COLO668 (cell line): ENCODE measurements at regions not wholly inside any gene's neighbourhood (a gene's known extent, or its start where the extent isn't known, plus 50 kb on each side); places are given as distances from the start of the nearest gene placed in this dataset.
"Not testable (repeated sequence)": the region's sequence is repeated elsewhere in the genome, so short reads cannot be mapped to it uniquely, and the experiment has no call there.

Experiments
- DNase-seq: peaks from one replicate; lab custom pipeline; 2025; ENCODE audit not compliant: unreplicated experiment; lab: John Stamatoyannopoulos, UW

DNA sequence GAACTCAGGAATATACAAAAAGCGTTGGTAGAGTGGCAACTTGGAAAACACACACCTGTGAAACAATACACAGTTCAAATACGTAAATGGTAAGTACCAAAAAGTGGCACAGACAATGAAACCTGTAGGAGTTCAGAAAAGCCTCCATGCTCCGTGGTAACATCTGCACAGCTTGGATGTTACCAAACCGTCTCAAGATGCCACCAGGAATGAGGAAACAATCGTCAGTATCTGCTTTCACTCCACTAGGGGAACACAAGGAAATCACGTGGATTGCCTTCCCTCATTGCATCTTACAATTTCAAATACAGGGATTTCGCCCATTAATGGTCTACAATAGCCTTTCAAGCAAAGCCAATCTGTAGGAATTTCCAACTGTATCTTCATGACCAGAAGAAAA, 224.6 kb upstream of the LRRC61 start:
- DNase-seq, result not testable (repeated sequence)

DNA sequence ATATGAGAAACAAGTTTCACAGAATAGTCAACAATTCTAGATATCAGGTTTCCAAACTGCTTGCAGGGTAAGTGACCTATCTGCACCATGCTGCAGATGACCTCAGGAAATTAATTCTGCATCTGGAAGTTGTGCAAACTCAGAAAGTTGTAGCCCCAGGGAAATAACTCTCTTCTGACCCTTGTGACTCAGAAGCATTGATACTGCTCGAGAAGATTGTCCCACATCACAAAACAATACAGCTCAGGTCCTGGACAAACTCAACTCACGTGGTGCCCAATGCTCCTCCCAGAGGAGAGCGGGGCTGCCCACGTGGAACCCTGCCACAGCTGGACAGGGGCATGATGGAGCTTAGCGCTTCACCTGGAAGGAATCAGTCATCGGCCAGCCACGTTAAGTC, 221.9 kb upstream of the LRRC61 start:
- DNase-seq, result not testable (repeated sequence)

DNA sequence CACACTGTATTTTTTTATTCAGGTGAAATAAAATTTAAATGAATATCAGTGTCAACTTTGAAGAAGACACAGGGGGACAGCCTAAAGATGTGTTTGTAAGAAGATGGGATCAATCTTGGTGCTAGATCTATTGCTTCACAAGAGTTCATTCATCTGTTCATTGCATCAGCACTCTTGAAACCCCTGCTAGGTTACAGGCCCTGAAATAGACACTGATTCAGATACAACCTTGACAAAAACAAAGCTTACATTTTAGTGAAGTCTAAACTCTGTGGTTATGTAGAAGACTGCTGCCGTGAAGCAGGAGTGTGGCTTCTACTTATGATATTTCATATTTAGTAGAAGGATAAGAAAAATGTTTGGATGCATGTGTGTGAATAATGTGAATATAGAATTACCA, 215.9 kb upstream of the LRRC61 start:
- not testable (repeated sequence) for DNase-seq

DNA sequence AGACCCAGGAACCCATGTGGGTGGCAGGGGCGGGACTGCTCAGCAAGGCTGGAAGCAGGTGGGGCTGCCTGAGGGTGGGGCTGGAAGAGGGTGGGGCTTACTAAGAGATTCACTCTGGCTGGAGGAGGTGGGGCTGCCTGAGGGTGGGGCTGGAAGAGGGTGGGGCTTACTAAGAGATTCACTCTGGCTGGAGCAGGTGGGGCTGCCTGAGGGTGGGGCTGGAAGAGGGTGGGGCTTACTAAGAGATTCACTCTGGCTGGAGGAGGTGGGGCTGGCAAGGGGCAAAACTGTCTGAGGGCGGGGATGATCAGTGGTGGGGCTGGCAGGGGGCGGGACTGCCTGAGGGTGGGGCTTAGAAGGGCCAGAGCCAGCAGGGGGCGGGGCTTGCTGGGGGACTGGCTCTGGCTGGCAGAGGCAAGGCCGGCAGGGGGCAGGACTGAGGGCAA, 212.8 kb upstream of the LRRC61 start:
- DNase-seq, result peak; percentile 9

DNA sequence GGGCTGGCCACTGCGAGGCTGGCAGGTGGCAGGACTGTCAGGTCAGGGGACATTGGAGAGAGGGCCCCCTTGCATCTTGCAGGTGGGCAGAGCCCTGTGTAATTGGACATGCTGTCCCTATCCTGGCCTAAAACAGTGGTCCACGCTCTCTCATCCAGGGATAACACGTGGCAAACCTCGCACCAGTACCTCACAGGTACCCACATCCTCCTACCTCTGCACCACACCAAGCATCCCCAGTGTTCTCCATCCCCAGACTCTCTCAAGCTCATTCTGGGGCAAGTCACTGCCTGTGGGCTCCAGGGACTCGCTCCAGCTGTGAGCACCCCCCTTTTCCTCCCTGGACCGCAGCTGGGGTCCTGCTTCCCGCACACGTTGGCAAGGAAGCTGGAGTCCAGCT, 212.3 kb upstream of the LRRC61 start:
- not testable (repeated sequence) for DNase-seq

DNA sequence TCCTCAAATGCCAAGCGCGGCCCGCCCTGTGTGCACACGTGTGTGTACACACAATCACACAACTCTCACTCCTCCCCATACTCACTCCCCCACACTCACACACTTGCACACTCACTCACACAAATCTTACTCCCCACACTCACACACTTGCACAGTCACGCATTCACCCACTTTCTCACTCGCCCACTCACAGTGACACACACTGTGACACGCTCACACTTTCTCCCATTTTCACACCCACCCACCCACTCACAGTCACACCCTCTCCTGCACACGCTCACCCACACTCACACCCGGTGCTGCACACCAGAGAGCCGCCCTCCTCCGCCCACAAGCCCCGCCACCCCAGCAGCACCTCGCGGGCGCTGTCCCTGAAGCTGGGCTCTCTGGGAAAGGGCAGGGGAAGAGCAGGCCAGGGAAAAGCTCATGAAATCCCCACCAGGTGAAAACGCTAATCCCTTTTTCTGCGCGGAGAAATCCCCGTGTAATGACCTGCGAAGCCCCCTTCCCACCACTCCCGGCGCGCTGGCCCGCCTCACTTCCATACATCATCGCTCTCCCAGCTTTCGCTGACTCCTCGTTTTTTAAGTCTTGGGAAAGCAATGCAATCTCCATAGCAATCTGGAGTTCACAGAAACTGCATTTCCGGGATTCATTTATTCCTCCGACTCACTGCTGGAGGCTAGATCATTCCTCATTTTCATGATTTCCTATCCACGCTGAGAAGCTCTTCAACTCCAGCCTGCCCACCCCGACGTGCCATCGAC, 211.6 kb upstream of the LRRC61 start:
- DNase-seq, result not testable (repeated sequence)

DNA sequence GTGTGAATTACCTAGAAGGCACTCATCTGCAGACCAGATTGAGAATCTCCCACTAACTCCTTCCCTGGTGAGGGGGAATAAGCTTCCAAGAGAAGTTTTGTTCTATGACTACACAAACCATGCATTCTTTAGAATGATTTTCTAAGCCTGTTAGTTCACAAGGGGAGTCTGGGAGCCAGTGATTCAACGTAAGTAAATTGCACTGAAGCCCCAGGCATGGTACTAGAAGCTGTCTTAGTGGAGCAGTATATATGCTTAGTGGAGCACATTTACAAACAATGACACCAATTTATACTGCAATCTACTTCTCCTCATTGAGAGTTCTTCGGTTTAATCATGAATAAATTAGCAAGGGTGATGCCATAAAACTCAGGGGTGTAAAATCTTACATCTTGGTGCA, 209.9 kb upstream of the LRRC61 start:
- not testable (repeated sequence) for DNase-seq

DNA sequence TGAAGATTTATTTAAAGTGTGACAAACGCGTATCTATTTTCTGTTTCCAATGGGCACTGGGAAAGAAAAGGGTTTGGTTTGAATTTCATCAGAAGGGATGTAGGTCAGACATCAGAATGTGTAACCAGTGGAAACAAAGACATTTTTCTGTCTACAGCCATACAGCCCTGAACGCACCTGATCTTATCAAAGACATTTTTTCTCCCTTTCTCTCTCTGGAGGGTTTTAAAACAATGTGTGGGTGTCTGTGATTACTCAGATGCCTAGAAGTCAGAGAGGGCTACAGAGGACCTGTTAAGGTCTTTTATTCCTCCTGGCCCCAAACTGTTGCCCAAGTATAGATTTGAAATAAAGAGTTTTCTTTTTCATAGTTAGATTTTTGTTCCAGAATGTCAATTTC, 208.6 kb upstream of the LRRC61 start:
- DNase-seq, result not testable (repeated sequence)

DNA sequence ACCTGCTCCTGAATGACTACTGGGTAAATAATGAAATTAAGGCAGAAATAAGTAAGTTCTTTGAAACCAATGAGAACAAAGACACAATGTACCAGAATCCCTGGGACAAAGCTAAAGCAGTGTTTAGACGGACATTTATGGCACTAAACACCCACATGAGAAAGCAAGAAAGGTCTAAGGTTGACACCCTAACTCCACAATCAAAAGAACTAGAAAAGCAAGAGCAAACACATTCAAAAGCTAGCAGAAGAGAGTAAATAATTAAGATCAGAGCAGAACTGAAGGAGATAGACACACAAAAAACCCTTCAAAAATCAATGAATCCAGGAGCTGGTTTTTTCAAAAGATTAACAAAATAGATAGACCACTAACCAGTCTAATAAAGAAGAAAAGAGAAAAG, 203.2 kb upstream of the LRRC61 start:
- DNase-seq, result not testable (repeated sequence)

DNA sequence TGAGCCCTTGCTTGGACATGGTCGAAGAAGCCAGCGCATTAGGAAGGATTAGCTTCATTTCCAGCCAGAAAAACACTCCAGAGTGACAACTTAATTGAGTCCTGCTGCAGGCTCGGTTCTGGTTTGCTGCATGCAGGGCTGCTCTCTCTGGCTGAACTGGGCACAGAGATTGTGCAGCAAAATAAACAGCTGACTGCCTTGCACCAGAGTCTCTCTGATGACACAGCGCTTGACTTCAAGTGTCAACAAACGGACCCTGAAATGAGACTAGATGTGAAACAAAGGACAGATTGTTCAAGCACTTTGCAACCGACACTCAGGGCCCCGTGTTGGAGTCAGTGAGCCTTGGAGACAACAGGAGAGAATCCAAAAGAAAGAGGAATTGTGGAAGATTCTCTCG, 197.3 kb upstream of the LRRC61 start:
- not testable (repeated sequence) for DNase-seq

DNA sequence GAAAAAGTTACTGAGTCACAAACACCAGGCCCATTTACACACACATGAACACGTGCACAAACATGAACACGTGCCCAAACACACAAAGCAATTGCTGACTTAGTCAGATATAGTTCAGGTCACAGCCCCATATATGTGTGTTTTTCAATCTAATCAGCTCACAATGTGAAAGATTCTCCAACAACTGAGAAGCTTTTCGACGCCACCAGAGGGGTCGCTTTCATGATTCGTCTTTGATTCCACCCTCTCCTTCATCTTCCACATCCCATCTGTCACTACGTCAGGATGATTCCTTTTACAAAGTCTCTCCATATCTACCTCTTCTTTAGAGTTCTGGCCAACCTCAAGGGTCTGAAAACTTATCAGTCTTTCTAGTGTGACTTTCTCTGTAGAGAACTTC, 188.7 kb upstream of the LRRC61 start:
- not testable (repeated sequence) for DNase-seq

DNA sequence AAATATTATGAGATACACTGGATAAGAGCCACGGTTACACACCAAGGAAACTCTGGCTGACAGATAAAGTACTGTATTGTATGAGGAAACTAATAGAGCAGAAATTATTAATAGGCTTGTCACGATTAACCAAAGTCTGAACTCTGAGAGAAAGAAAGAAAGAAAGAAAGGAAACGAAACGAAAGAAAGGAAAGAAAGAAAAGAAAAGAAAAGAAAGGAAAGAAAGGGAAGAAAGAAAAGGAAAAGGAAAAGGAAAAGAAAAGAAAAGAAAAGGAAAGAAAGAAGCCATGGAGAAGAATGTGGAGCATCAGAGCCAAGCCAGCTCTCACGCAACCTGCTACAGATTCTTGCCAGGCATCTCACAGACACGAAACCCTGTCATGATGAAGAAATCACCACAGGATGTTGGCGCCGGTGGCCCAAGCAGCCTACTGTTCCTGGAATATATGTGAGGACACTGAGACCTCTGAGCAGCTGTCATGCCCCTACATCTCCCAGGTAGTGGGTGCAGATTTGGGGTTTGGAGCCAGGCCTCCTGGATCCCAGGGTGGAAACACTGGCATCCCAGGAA, 187.4 kb upstream of the LRRC61 start:
- DNase-seq, result not testable (repeated sequence)

DNA sequence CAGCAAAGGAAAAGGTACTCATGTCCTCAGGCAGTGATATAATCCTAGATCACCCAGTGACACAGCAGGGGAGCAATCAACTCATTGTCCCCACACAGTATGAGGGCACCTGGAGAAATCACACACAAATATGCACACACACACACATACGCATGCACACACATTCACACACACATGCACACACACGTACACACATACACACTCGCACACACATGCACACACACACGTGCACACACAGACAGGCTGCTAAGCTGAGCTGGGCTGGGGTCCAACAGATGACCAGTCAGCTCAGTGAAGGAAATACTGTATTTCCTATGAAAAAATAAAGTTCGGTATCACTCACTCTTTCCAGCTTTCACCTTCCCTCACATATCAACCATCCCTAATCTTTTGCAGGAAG, 183.3 kb upstream of the LRRC61 start:
- DNase-seq, result not testable (repeated sequence)

DNA sequence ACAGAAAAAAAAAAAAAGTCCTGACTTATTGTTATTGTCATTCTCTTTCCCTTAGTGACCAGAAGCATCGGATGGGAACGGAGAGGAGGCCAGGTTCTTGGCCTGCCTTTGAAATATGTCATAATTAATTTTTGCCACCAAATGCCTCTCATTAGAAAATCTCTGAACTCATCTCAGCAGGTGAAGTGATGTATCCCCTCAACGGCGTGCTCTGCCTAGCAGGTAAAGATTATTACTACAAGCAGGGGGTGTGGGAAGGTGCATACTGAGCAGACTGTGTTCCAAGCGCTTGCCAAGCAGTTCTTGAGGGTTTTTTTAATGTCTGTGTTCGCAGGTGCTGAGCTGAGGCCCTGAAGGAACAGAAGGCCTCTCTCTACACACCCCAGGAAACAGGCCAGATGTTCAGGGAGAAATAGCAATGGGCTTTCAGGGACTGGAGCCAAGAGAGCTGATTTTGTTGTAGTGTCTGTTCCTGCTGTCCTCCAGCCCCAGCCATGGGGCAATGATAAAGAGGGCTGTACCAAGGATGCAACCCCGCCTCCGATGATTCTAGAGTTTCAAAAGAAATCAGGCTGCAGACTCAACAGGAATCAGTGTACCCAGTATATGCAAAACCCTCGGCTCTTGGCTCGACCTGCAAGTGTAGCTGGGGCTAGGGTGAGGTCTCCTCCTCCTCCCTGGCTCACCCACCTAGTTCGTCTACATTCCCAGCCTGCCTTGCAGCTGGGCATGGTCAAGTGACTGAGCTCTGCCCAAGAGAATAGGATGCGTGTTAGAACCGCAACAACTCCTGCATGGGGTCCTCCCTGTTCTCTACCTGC, 181.4 kb upstream of the LRRC61 start:
- DNase-seq, result not testable (repeated sequence)

DNA sequence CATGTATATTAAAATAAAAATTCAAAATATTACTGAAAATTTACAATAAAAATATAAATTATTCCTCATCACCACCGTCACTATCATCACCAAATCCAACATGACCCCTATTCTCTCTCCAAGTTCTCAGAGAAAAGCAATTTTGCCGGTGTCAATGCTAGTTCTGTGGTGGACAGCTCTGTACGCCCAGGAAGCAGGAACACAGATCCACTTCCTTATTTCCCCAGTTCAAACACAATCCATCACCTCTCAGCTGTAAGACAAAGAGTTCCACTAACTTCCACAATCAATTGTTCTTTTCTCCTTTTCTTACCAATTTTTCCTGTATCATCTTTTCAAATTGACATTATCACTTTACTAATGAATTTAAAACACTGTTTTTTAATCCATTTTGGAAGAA, 177.0 kb upstream of the LRRC61 start:
- not testable (repeated sequence) for DNase-seq

DNA sequence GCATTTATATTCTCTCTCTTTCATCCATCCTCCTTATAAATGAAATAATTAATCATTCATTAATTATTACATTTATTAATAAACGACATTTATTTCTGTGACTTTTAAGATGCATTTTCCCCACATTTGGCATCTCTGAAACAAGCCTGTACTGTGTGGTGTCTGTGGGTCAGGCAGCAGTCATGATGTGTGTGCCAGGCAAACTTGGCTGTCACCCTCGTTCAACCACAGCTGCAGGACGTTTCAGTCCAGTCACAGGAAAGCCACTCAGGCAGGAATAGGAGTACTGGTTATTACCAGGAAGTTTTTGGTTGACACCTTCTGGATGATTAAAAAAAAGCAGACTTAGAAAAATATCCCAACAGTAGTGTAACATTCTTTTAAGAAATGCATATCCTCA, 175.6 kb upstream of the LRRC61 start:
- not testable (repeated sequence) for DNase-seq

DNA sequence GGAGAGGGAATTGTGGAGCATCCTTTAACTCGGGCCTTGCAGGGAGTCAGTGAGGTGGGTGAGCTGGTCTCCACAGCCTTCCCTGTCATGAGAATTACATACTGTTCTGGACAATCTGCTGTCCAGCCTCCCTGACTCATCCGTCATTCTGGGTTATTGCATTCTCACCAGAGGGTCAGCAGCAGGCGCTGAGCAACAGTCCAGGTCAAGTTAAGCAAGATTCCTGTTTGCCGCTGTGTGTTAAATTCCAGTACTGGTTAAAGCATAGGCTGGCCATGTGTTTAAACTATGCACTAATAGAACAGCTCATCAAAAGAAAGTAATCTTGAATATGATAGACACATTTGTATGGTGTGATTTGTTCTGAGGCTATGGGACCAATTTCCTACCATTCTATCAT, 167.1 kb upstream of the LRRC61 start:
- not testable (repeated sequence) for DNase-seq

DNA sequence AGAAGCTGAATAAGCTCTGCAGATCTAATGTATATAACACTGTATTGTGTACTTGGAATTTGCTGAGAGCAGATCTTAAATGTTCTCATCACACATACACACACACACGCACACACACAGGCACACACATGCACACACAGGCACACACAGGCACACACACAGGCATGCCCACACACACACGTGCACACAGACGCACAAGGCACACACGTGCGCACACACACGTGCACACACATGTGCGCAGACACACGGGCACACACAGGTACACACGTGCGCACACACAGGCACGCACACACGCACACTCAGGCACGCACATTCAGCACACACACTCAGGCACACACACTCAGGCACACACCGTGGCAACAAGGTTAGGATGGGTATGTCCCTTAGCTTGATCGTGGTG, 164.5 kb upstream of the LRRC61 start:
- not testable (repeated sequence) for DNase-seq

DNA sequence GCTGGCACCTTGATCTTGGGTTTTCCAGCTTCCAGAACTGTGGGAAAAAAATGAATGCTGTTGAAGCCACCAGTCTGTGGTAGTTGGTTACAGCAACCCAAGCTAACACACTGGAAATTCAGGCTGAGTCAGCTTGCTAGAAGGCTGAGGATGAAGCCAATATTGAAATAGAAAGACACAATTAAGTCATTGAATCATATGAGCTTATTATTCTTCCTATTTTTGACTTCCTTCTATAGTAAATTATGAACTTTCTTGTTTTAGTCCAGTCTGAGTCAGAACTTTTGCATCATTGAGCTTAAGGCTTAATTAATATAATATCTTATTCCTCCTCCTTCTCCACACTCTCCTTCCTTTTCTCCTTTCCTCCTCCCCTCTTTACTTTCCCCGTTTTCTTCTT, 153.6 kb upstream of the LRRC61 start:
- DNase-seq, result not testable (repeated sequence)

DNA sequence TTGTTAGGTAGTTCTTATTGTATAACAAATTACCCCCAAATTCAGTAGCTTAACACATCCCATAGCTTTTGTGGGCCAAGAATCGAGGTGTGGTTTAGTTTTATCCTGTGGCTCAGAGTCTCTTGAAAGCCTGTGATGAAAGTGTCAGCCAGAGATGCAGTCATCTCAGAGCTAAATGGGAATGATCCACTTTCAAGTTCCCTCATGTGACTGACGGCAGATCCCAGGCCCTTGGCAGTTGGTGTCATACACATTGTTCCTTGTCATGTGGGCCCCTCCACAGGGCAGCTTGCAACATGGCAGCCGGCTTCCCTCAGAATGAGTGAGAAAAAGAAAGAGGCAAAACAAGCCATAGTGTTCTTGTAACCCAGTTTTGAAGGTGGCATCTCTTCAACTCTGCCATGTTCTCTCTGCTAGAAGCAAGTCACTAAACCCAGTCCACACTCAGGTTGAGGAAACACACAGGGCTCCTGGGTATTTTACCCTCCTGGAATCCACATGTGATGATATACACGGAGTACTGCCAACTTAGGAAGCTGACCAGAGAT, 153.1 kb upstream of the LRRC61 start:
- DNase-seq, result not testable (repeated sequence)

DNA sequence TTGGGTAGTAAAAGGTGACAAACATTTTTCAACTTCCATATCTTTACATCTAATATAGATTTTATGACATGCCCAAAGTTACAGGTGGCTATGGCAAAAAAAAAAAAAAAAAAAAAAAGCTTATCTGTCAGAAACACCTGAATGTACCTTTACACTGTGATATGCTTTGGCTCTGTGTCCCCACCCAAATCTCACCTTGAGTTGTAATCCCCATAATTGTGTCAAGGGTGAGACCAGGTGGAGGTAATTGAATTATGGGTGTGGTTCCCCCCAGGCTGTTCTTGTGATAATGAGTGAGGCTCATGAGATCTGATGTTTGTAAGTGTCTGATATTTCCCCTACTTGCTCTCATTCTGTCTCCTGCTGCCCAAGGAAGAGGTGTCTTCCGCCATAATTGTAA, 139.6 kb upstream of the LRRC61 start:
- DNase-seq, result not testable (repeated sequence)
